IPS-20b (cell line): ENCODE measurements at regions not wholly inside any gene's neighbourhood (a gene's known extent, or its start where the extent isn't known, plus 50 kb on each side); places are given as distances from the start of the nearest gene placed in this dataset.

Experiments
- H3K27ac ChIP-seq: one replicate; pipeline ENCODE4 v1.5.1; 2013; ENCODE audit warnings: low read length
- H3K27me3 ChIP-seq: 2 replicates; pipeline ENCODE4 v1.6.1; 2013; ENCODE audit warnings: mild to moderate bottlenecking, low read length, inconsistent platforms; ENCODE audit not compliant: insufficient read depth
- H3K36me3 ChIP-seq: 2 replicates; pipeline ENCODE4 v1.6.1; 2013; ENCODE audit warnings: low read depth, mild to moderate bottlenecking, inconsistent platforms, low read length, moderate library complexity; ENCODE audit not compliant: insufficient read depth
- H3K4me1 ChIP-seq: 2 replicates; pipeline ENCODE4 v1.6.1; 2013; ENCODE audit warnings: mild to moderate bottlenecking, control low read depth, inconsistent platforms, low read length, moderate library complexity; ENCODE audit not compliant: insufficient read depth
- H3K4me3 ChIP-seq: 2 replicates; pipeline ENCODE4 v1.5.1; 2013; ENCODE audit warnings: mild to moderate bottlenecking, low read length, inconsistent platforms
- H3K9ac ChIP-seq: 2 replicates; pipeline ENCODE4 v1.6.1; 2013; ENCODE audit warnings: low read depth, mild to moderate bottlenecking, inconsistent platforms, low read length, moderate library complexity
- H3K9me3 ChIP-seq: 2 replicates; pipeline ENCODE4 v1.6.1; 2013; ENCODE audit warnings: mild to moderate bottlenecking, low read depth, low read length, inconsistent platforms; ENCODE audit not compliant: insufficient read depth

GRCh38 chr11:79498667-79499066 lies 57.8 kb upstream of the TENM4 start:
- H3K36me3 ChIP-seq: no peaks in the 10 kb centered on the region
- H3K9ac ChIP-seq: no peak overlapping the region
- H3K4me3 ChIP-seq: no peak overlapping the region
- no peak overlapping the region for H3K27ac ChIP-seq
- H3K4me1 ChIP-seq: no peaks in the 10 kb centered on the region
- no peaks in the 10 kb centered on the region for H3K27me3 ChIP-seq
- H3K9me3 ChIP-seq: no peaks in the 10 kb centered on the region; the same call in 1 of the 2 replicates

DNA sequence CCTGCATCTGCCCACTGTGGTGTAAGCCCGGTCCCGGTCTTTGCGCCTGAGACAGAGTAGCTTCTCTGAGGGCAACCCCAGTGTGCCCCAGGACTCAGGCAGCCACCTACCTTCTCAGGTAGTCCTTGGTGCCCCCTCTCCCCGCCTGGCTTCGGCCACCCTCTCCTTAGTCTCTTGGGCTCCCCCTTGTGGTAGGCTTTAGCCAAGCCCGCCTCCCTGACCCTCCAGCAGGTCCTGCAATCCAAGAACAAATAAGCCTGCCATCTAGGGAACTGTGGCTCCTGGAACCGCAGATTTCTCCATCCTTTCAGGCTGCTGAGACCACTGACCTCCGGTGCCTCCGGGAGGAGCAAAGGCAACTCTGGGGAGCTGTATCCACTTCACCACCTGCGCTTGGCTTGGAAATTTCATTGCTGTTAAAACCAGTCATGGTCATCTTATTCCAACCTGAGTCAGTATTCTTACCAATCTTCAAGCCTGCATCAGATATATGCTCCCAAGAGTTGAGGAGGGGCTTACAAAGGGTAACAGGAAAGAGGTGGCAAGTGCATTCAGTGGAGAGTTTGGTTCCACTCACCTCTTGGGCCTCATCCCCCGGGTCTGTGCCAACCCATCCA lies 52.8 kb upstream of the TENM4 start:
- Histone ChIP-seq H3K27me3 (no peaks in the 10 kb centered on the region), H3K4me1 (no peaks in the 10 kb centered on the region)

DNA sequence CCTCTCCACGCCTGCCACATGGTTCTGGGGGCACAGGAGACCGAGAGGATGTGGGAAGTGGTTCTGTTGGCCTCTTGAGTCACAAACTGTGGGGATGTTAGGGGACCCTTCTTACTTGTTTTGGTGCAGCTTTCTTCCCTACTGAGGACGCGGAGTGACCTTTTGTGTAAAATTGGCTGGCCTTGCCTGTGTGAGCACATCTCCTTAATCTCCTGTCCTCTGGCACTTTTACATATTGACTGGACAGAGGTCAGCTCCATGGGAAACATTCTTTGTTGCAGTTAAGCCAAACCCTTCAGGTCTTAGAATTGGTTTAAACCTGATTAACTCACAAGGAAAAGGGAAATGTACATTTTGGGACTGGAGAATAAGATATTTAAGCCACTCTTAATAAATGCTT lies 51.2 kb upstream of the TENM4 start:
- no peak overlapping the region for H3K9ac ChIP-seq
- no peaks in the 10 kb centered on the region for H3K9me3 ChIP-seq
- peaks cover 9% of the 10 kb centered on the region for H3K27me3 ChIP-seq
- H3K4me1 ChIP-seq: peaks cover under 1% of the 10 kb centered on the region; the same call in 1 of the 2 replicates
- no peaks in the 10 kb centered on the region for H3K36me3 ChIP-seq
- no peak overlapping the region for H3K4me3 ChIP-seq
- no peak overlapping the region for H3K27ac ChIP-seq

More for the DNA sequence above, 52.8 kb upstream of the TENM4 start:
- no peak overlapping the region for H3K4me3 ChIP-seq
- H3K9me3 ChIP-seq: no peaks in the 10 kb centered on the region; the same call in 1 of the 2 replicates
- H3K9ac ChIP-seq: no peak overlapping the region
- no peaks in the 10 kb centered on the region for H3K36me3 ChIP-seq
- no peak overlapping the region for H3K27ac ChIP-seq
